Uterus (tissue), 3 donors: ENCODE measurements at regions not wholly inside any gene's neighbourhood (a gene's known extent, or its start where the extent isn't known, plus 50 kb on each side); places are given as distances from the start of the nearest gene placed in this dataset.

ENCODE experiments used
- DNase-seq, 2 donors: peaks; one replicate each; pipeline ENCODE4 v3.0.0-alpha.2; 2019 to 2020
- H3K27ac ChIP-seq, 2 donors: fragments of 200-600 bp; sonication (generic); 1 replicate in 1 of 2; 2 replicates in 1 of 2; pipeline ENCODE4 v1.5.1; 2016 to 2018
- H3K27me3 ChIP-seq, 2 donors: fragments of 200-600 bp; sonication (generic); one replicate each; pipeline ENCODE4 v1.5.1; 2018 to 2019; ENCODE audit warnings: control low read depth in 1 of 2
- H3K36me3 ChIP-seq, 2 donors: fragments of 200-600 bp; sonication (generic); one replicate each; pipeline ENCODE4 v1.5.1; 2019; ENCODE audit warnings: control low read depth in 1 of 2
- H3K4me1 ChIP-seq, 2 donors: fragments of 200-600 bp; sonication (generic); one replicate each; pipeline ENCODE4 v1.5.1; 2018 to 2019; ENCODE audit warnings: control low read depth in 1 of 2
- H3K4me3 ChIP-seq, 2 donors: fragments of 200-600 bp; sonication (generic); 1 replicate in 1 of 2; 2 replicates in 1 of 2; pipeline ENCODE4 v1.5.1; 2018 to 2019; ENCODE audit warnings: mild to moderate bottlenecking in 1 of 2
- H3K9me3 ChIP-seq, 2 donors: fragments of 200-600 bp; sonication (generic); one replicate each; pipeline ENCODE4 v1.5.1; 2019; ENCODE audit warnings: control low read depth in 1 of 2
- CTCF ChIP-seq, 4 experiments: fragments of 200-600 bp in 2 of 4; fragments of 450-650 bp in 2 of 4; sonication (generic) in 2 of 4; IDR thresholded peaks; one replicate each; pipeline ENCODE4 v1.5.1; 2016 to 2019; ENCODE audit warnings: antibody characterized with exemption in 4 of 4, mild to moderate bottlenecking in 2 of 4, moderate library complexity in 1 of 4
- POLR2A ChIP-seq, 2 donors: fragments of 450-650 bp; IDR thresholded peaks; one replicate each; pipeline ENCODE4 v1.6.1; 2016; ENCODE audit warnings: antibody characterized with exemption in 2 of 2, mild to moderate bottlenecking in 1 of 2, moderate library complexity in 1 of 2
- intact Hi-C: fragments of 100-400 bp; cut with DNase I; formaldehyde crosslinking; loops from one replicate; pipeline ENCODE4 v1.15.1; 2023; ENCODE audit warnings: low total_unique reads
- donor health status: DM: yes; HTN: yes; CAD: no.

GRCh38 chr11:106585061-106585460, 433.2 kb downstream of the GUCY1A2 start:
- intact Hi-C loops: no loop called here
- no peaks in the 10 kb centered on the region for H3K9me3 ChIP-seq
- TF ChIP-seq CTCF (IDR thresholded peaks at IDR 0.05): peak in 1 of 4 experiments; percentile 11
- TF ChIP-seq POLR2A (IDR thresholded peaks at IDR 0.05): no peak

GRCh38 chr11:106594751-106595351, 423.4 kb downstream of the GUCY1A2 start:
- intact Hi-C loops: no loop called here
- no peaks in the 10 kb centered on the region for H3K36me3 ChIP-seq
- no peaks in the 10 kb centered on the region for H3K4me1 ChIP-seq
- TF ChIP-seq POLR2A (IDR thresholded peaks at IDR 0.05) (no peak), CTCF (IDR thresholded peaks at IDR 0.05) (no peak)
- no peak overlapping the region for H3K27ac ChIP-seq
- no peak overlapping the region for H3K4me3 ChIP-seq
- H3K27me3 ChIP-seq: no peaks in the 10 kb centered on the region
- DNase-seq: no peak
- H3K9me3 ChIP-seq: no peaks in the 10 kb centered on the region

More at GRCh38 chr11:106585061-106585460, 433.2 kb downstream of the GUCY1A2 start:
- H3K36me3 ChIP-seq: no peaks in the 10 kb centered on the region
- no peak for DNase-seq
- no peaks in the 10 kb centered on the region for H3K4me1 ChIP-seq
- H3K27ac ChIP-seq: no peak overlapping the region
- H3K4me3 ChIP-seq: no peak overlapping the region
- H3K27me3 ChIP-seq: no peaks in the 10 kb centered on the region

GRCh38 chr11:106601684-106602297, 416.5 kb downstream of the GUCY1A2 start:
- intact Hi-C loops: no loop called here
- no peaks in the 10 kb centered on the region for H3K9me3 ChIP-seq
- no peaks in the 10 kb centered on the region for H3K27me3 ChIP-seq
- no peak overlapping the region for H3K4me3 ChIP-seq
- no peaks in the 10 kb centered on the region for H3K4me1 ChIP-seq
- no peak for DNase-seq
- no peaks in the 10 kb centered on the region for H3K36me3 ChIP-seq
- TF ChIP-seq CTCF (IDR thresholded peaks at IDR 0.05) (no peak), POLR2A (IDR thresholded peaks at IDR 0.05) (no peak)
- peak overlapping the region in 1 of 2 donors; percentile 3 for H3K27ac ChIP-seq

- Histone ChIP-seq H3K9me3 (no peaks in the 10 kb centered on the region), H3K36me3 (no peaks in the 10 kb centered on the region), H3K27ac (no peak overlapping the region), H3K27me3 (no peaks in the 10 kb centered on the region), H3K4me3 (no peak overlapping the region), H3K4me1 (no peaks in the 10 kb centered on the region)
- no peak for DNase-seq
- TF ChIP-seq CTCF (IDR thresholded peaks at IDR 0.05): no peak
- no peak for TF ChIP-seq POLR2A (IDR thresholded peaks at IDR 0.05)
- intact Hi-C loops: no loop called here
Observed at GRCh38 chr11:106608677-106609076, 409.6 kb downstream of the GUCY1A2 start.

- no peak overlapping the region for H3K27ac ChIP-seq
- H3K36me3 ChIP-seq: no peaks in the 10 kb centered on the region
- TF ChIP-seq CTCF (IDR thresholded peaks at IDR 0.05) (no peak), POLR2A (IDR thresholded peaks at IDR 0.05) (no peak)
- no peak overlapping the region for H3K4me3 ChIP-seq
- no peaks in the 10 kb centered on the region for H3K9me3 ChIP-seq
- no peaks in the 10 kb centered on the region for H3K4me1 ChIP-seq
- DNase-seq: no peak
- intact Hi-C loops: no loop called here
- no peaks in the 10 kb centered on the region for H3K27me3 ChIP-seq
Observed at GRCh38 chr11:106614262-106614661, 404.0 kb downstream of the GUCY1A2 start.
